Activated CD4-positive, alpha-beta memory T cell treated with anti-CD3 and anti-CD28 coated beads for 36 hours (primary cell): ENCODE measurements at regions not wholly inside any gene's neighbourhood (a gene's known extent, or its start where the extent isn't known, plus 50 kb on each side); places are given as distances from the start of the nearest gene placed in this dataset.

ENCODE experiments used
- CTCF ChIA-PET: fragments of 350-600 bp; sonication (Branson Sonifier 250); formaldehyde crosslinking; loops from one replicate; lab custom pipeline; 2021; ENCODE audit warnings: antibody characterized with exemption, inconsistent platforms; lab: Charles Lee
- POLR2A ChIA-PET: fragments of 350-600 bp; sonication (Branson Sonifier 250); formaldehyde crosslinking; loops from one replicate; lab custom pipeline; 2021; ENCODE audit warnings: antibody characterized with exemption; lab: Charles Lee
- DNase-seq: peaks from one replicate; pipeline ENCODE4 v3.0.0-alpha.2; 2020
- H3K27ac Mint-ChIP-seq: one replicate; pipeline ENCODE4 v1.8.0; 2021; ENCODE audit warnings: mixed read lengths
- H3K27me3 Mint-ChIP-seq: one replicate; pipeline ENCODE4 v1.8.0; 2021; ENCODE audit warnings: mixed read lengths
- H3K36me3 Mint-ChIP-seq: one replicate; pipeline ENCODE4 v1.8.0; 2021; ENCODE audit warnings: mixed read lengths
- H3K4me1 Mint-ChIP-seq: one replicate; pipeline ENCODE4 v1.8.0; 2021; ENCODE audit warnings: low read depth, mixed read lengths
- H3K4me3 Mint-ChIP-seq: one replicate; pipeline ENCODE4 v1.8.0; 2021; ENCODE audit warnings: mild to moderate bottlenecking, mixed read lengths
- H3K9me3 Mint-ChIP-seq: one replicate; pipeline ENCODE4 v1.8.0; 2021; ENCODE audit warnings: mixed read lengths
- intact Hi-C: fragments of 100-400 bp; cut with micrococcal nuclease; formaldehyde crosslinking; loops from one replicate; pipeline ENCODE4 v1.15.1; 2023

GRCh38 chr7:155971180-155971770 lies 159.0 kb upstream of the SHH start:
- Mint-ChIP-seq H3K36me3 (no peaks in the 10 kb centered on the region), H3K27ac (no peak overlapping the region), H3K4me1 (peaks cover 2% of the 10 kb centered on the region), H3K9me3 (peaks cover 3% of the 10 kb centered on the region), H3K27me3 (peaks cover 11% of the 10 kb centered on the region), H3K4me3 (no peak overlapping the region)
- ChIA-PET CTCF (no interaction called here), POLR2A (no interaction called here)
- no peak for DNase-seq
- intact Hi-C loops, result no loop called here

- H3K4me1 Mint-ChIP-seq, result peaks cover 4% of the 10 kb centered on the region
- POLR2A ChIA-PET, result no interaction called here
- H3K9me3 Mint-ChIP-seq, result peaks cover 3% of the 10 kb centered on the region
- no peak overlapping the region for H3K27ac Mint-ChIP-seq
- intact Hi-C loops, result no loop called here
- H3K4me3 Mint-ChIP-seq, result no peak overlapping the region
- DNase-seq, result no peak
- CTCF ChIA-PET, result no interaction called here
- H3K36me3 Mint-ChIP-seq, result no peaks in the 10 kb centered on the region
- H3K27me3 Mint-ChIP-seq, result peaks cover 14% of the 10 kb centered on the region
Observed at GRCh38 chr7:155969192-155969929, 157.1 kb upstream of the SHH start.

GRCh38 chr7:155965010-155965409 lies 152.7 kb upstream of the SHH start:
- Mint-ChIP-seq H3K36me3 (no peaks in the 10 kb centered on the region), H3K4me1 (peaks cover 23% of the 10 kb centered on the region), H3K4me3 (no peak overlapping the region), H3K27ac (no peak overlapping the region), H3K27me3 (peaks cover 28% of the 10 kb centered on the region), H3K9me3 (peaks cover 3% of the 10 kb centered on the region)
- CTCF ChIA-PET, result no interaction called here
- DNase-seq, result peak; percentile 37
- POLR2A ChIA-PET, result no interaction called here
- intact Hi-C loops, result no loop called here

DNA sequence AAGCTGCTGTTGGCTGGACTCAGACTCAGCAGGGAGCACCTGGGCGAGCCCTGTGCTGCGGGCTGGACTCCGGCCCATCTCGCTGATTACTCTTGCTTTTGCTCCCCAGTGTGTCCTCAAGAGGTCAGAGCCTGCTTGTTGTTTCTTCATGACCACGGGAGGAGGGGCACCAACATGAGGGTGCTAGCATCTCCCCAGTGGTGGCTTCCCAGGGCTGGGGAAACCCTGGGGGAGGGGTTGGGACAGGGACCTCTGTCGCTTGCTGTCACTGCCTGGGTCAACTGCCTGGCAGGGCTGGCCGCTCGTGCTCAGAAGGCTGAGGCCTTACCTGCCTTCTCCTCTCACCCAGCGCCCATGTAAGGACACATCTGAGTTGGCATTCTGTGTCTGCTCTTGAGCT lies 152.3 kb upstream of the SHH start:
- H3K27me3 Mint-ChIP-seq, result peaks cover 28% of the 10 kb centered on the region
- no peak overlapping the region for H3K27ac Mint-ChIP-seq
- intact Hi-C loops, result no loop called here
- ChIA-PET POLR2A (no interaction called here), CTCF (no interaction called here)
- H3K36me3 Mint-ChIP-seq, result no peaks in the 10 kb centered on the region
- DNase-seq, result no peak
- no peak overlapping the region for H3K4me3 Mint-ChIP-seq
- peaks cover 23% of the 10 kb centered on the region for H3K4me1 Mint-ChIP-seq
- peaks cover 3% of the 10 kb centered on the region for H3K9me3 Mint-ChIP-seq

GRCh38 chr7:155963771-155964195 lies 151.5 kb upstream of the SHH start:
- ChIA-PET POLR2A (no interaction called here), CTCF (no interaction called here)
- no peak for DNase-seq
- H3K27ac Mint-ChIP-seq, result no peak overlapping the region
- peaks cover 3% of the 10 kb centered on the region for H3K9me3 Mint-ChIP-seq
- H3K4me1 Mint-ChIP-seq, result peaks cover 23% of the 10 kb centered on the region
- no peak overlapping the region for H3K4me3 Mint-ChIP-seq
- intact Hi-C loops, result loop anchor here (2.0 kb wide), 1 partner anchor 35 kb away; no protein-coding TSS in a partner anchor
- H3K36me3 Mint-ChIP-seq, result no peaks in the 10 kb centered on the region
- peaks cover 28% of the 10 kb centered on the region for H3K27me3 Mint-ChIP-seq

DNA sequence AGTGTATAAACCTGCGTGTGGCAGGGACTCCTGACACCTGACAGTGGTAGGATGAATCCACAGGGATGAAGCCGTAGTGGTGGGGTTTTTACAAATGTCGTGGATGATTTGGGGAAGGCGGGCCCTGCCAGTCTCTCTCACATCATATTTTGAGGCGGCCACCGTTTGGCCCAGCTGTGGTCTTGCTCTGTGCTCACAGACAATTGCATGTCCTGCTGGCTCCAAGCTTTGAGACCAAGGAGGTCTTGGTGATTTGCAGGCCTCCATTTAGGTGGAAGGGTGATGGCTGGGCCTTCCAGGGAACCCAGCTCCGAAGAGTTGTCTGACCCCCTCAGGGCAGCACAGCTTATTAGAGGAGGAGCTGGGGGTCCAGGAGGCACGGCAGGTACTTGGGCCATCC lies 151.1 kb upstream of the SHH start:
- intact Hi-C loops, result loop anchor here (2.0 kb wide), 1 partner anchor 35 kb away; no protein-coding TSS in a partner anchor
- Mint-ChIP-seq H3K9me3 (peaks cover 3% of the 10 kb centered on the region), H3K4me1 (peaks cover 23% of the 10 kb centered on the region), H3K36me3 (no peaks in the 10 kb centered on the region), H3K27ac (no peak overlapping the region), H3K4me3 (no peak overlapping the region), H3K27me3 (peaks cover 28% of the 10 kb centered on the region)
- DNase-seq, result no peak
- ChIA-PET POLR2A (no interaction called here), CTCF (no interaction called here)

GRCh38 chr7:155962968-155963300 lies 150.7 kb upstream of the SHH start:
- ChIA-PET POLR2A (no interaction called here), CTCF (no interaction called here)
- H3K27ac Mint-ChIP-seq, result no peak overlapping the region
- peaks cover 3% of the 10 kb centered on the region for H3K9me3 Mint-ChIP-seq
- H3K36me3 Mint-ChIP-seq, result no peaks in the 10 kb centered on the region
- no peak for DNase-seq
- H3K27me3 Mint-ChIP-seq, result peaks cover 28% of the 10 kb centered on the region
- no peak overlapping the region for H3K4me3 Mint-ChIP-seq
- intact Hi-C loops, result loop anchor here (2.0 kb wide), 1 partner anchor 36 kb away; no protein-coding TSS in a partner anchor
- H3K4me1 Mint-ChIP-seq, result peaks cover 23% of the 10 kb centered on the region

DNA sequence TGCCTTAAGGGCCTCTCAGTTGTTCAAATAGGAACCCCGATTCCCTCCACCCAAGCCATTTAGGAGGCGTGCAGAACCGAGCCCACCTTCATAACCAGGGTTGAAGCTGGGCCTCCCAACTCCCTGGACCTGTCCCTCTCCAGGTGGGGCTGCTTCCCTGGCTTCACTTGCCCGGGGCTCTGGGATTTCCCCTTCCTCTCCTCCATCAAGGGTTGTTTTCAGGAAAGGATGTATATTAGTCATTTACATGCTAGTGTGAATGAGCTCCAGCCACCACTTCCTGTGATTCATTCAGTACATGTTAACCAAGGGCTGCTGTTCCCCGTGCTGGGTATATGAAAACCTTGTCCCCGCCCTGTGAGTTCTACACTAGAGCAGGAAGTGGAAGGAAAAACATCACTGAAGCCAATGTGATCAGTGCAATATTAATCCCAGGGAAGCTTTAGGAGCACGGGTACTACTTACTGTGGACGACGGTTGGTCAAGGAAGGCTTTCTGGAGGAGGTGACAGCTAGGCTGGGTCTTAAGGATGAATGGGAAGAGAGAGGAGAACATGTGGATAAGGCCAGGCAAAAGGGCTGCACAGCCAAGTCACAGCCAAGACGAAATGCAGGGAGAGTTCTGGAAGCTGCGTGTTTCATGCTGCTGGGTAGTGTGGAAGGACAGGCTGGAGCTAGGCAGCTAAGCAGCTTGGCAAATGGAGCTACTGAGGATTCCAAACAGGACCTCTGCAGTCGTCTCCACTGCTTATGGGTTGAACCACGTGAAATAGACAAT lies 150.1 kb upstream of the SHH start:
- DNase-seq, result peak; percentile 65
- Mint-ChIP-seq H3K4me1 (peaks cover 23% of the 10 kb centered on the region), H3K4me3 (no peak overlapping the region), H3K9me3 (peaks cover under 1% of the 10 kb centered on the region), H3K27ac (no peak overlapping the region), H3K27me3 (peaks cover 26% of the 10 kb centered on the region), H3K36me3 (no peaks in the 10 kb centered on the region)
- ChIA-PET CTCF (no interaction called here), POLR2A (interaction anchor here (1.1 kb wide), 1 partner anchor 13 kb away, joined by 3 read pairs; no protein-coding TSS in a partner anchor)
- intact Hi-C loops, result loop anchor here (2.0 kb wide), 1 partner anchor 36 kb away; no protein-coding TSS in a partner anchor

DNA sequence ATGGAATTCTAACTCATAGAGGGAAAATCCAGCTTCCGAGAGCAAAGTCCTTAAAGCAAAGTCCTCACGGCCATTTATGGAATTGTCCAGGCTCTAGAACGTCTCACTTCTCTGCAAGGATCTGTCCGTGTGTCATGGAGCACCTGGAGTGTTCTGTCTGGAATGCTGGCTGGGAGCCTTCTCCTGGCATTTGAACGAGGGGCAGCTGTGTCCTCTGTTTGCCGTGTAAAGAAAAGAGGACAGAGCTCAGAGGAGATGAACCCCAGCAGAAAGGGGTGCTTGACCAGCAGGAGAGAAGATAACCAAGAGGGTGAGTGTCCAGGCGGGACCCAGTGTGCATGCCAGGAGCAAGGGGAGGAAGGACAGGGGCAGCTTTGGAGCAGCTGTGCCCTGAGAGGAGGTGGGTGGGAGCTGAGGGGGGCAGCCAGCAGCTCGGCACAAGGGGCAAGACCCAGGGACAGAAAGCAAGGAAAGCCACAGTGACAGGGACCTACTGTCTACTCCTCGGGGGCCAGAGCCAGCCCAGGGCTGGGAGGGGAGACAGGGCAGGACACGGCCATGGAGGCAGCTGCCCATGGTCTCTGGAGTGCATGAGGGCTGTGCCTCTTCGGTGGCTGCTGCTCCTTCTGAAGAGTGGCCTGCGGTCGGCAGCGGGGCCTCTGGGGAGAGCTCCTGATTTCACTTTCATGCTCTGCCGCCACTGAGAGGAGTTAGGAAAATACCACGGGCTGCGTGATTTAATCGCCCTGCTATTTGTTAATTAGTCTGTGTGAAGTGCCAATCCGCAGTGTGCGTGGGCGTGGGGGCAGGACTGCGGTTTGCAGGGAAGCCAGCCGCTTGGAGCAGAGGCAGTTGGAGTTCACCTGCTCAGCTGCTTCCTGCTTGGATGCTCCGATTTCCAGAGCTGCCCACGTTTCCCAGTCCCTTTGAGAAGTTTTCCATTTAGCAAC lies 149.3 kb upstream of the SHH start:
- peak; percentile 58 for DNase-seq
- Mint-ChIP-seq H3K4me1 (peaks cover 23% of the 10 kb centered on the region), H3K27me3 (peaks cover 26% of the 10 kb centered on the region), H3K36me3 (no peaks in the 10 kb centered on the region), H3K9me3 (no peaks in the 10 kb centered on the region), H3K4me3 (no peak overlapping the region), H3K27ac (no peak overlapping the region)
- intact Hi-C loops, result loop anchor here (2.0 kb wide), 1 partner anchor 37 kb away; no protein-coding TSS in a partner anchor
- ChIA-PET POLR2A (interaction anchor here (1.1 kb wide), 1 partner anchor 14 kb away, joined by 3 read pairs; no protein-coding TSS in a partner anchor), CTCF (interaction anchor here (0.6 kb wide), 2 partner anchors 62 to 1425 kb away, joined by 3 to 5 read pairs; no protein-coding TSS in a partner anchor)

DNA sequence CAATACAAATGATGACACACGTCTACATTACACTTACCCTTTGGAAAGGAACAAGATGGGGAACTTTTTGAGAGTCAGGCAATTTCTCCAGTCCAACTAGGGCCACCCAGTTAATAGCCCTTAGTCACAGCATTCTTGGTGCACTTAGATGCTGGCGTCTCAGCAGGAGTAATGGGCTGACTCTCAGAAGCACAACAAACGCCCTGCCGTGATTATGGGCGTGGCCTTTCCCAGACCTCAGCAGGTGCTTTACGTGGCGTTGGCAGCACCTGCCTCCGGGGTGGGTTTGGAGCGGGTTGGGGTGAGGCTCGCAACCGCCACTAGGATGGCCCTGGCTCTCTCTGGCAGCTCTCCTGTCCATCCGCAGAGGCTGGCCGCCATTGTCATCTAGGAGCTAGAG lies 147.6 kb upstream of the SHH start:
- H3K36me3 Mint-ChIP-seq, result no peaks in the 10 kb centered on the region
- ChIA-PET POLR2A (no interaction called here), CTCF (no interaction called here)
- DNase-seq, result no peak
- peaks cover 19% of the 10 kb centered on the region for H3K27me3 Mint-ChIP-seq
- intact Hi-C loops, result no loop called here
- H3K9me3 Mint-ChIP-seq, result no peaks in the 10 kb centered on the region
- H3K4me3 Mint-ChIP-seq, result no peak overlapping the region
- H3K27ac Mint-ChIP-seq, result no peak overlapping the region
- peaks cover 20% of the 10 kb centered on the region for H3K4me1 Mint-ChIP-seq

- Mint-ChIP-seq H3K36me3 (no peaks in the 10 kb centered on the region), H3K4me1 (peaks cover 9% of the 10 kb centered on the region), H3K27me3 (peaks cover 14% of the 10 kb centered on the region), H3K27ac (no peak overlapping the region), H3K4me3 (no peak overlapping the region), H3K9me3 (no peaks in the 10 kb centered on the region)
- intact Hi-C loops, result no loop called here
- ChIA-PET CTCF (no interaction called here), POLR2A (no interaction called here)
- no peak for DNase-seq
Observed at GRCh38 chr7:155956977-155957376, 144.7 kb upstream of the SHH start.
